HG03108 (cell line): ENCODE measurements at regions not wholly inside any gene's neighbourhood (a gene's known extent, or its start where the extent isn't known, plus 50 kb on each side); places are given as distances from the start of the nearest gene placed in this dataset.
A peak's percentile ranks its signal among the peaks of the same experiment; 100 is the strongest.

Experiments used
- ATAC-seq: cut with Tn5 transposase; IDR thresholded peaks from one replicate; pipeline ENCODE4 v1.9.1; 2021; ENCODE audit warnings: moderate library complexity; ENCODE audit not compliant: unreplicated experiment

DNA sequence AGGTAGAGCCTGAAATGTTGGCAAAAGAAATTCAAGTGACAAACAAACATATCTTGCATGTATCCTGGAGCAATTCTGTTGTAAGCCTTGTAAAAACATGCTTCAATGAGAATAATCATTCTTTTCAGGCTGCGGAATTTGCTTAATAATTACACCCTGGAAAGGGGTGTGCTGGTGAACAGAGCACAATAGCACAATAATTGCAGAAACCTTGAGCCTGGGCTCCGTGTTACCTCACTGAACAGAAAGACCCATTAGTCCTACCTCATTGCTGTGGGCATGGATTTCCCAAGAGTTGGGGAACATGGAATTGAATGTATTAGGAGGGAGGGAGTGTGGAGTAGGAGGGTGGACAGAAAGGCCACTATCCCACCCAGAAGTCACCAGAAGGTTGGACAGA lies 168.0 kb upstream of the ALKAL2 start:
- ATAC-seq: no peak

DNA sequence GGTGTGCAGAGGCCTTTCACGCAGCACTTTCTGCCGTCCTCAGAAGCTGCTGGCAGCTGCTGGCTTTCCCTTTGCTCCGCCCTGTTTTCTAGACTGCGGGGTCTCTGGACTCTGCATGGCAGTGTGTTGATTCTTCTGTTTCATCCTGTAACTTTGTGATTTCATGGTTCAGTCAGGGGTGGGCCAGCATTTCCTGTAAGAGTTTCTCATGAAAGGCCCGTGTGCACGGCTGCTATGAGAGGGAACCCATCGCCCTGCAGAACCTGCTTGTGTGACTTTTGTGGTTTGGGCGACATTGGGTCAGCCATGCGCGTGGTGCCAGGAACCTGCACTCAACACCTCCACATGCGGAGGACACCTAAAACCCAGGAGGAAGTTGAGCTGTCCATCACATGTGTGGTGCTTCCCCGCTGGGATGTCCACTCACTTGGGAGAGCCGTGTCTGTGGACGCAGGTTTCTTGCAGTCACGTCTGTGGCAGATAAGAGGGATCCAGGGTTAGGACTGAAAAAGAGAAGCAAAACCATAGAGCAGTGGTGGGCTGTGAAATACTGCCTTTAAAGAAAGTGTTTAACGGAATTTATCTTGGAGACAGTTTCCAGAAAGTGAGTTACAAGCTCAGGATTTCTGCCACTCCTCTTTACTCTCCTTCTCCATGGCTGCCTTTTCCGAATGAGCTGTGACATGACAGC lies 167.3 kb upstream of the ALKAL2 start:
- ATAC-seq: no peak

DNA sequence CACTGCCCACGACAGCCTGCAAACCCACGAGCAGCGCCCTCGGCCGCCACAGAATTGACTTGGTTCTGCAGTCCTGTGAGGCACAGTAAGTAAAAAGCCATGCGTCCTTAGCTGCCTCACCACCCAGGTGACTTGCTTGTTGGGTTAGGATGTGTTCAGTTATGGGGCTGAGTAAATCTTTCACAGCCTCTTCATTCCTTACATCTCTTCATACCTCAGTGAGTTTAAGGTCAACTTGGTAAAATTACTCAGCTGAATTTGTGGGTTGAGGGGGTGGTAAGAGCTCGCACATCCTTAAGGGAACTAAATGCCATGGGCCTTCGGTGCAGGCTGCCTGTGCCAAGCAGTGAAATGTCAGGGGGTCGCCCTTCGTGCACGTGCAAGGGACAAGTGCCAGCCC lies 165.2 kb upstream of the ALKAL2 start:
- no peak for ATAC-seq

DNA sequence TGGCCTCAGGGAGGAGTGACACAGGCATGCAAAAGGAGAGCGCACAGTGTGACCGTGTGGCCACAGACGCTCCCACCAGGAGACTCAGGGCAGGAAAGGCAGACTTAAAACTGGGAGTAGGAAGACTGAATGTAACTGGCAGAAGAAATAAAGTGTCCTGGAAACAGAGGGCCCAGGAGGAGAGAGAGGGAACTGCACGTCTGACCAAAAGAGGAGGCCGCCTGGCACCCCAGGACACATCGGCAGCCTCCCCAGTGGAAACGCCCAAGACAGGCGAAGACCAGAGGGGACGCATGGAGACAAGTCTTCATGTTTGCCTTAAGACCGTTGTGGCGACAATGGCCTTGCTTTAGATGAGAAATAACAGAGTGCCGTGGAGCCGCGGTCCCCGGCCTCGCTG lies 163.6 kb upstream of the ALKAL2 start:
- no peak for ATAC-seq

DNA sequence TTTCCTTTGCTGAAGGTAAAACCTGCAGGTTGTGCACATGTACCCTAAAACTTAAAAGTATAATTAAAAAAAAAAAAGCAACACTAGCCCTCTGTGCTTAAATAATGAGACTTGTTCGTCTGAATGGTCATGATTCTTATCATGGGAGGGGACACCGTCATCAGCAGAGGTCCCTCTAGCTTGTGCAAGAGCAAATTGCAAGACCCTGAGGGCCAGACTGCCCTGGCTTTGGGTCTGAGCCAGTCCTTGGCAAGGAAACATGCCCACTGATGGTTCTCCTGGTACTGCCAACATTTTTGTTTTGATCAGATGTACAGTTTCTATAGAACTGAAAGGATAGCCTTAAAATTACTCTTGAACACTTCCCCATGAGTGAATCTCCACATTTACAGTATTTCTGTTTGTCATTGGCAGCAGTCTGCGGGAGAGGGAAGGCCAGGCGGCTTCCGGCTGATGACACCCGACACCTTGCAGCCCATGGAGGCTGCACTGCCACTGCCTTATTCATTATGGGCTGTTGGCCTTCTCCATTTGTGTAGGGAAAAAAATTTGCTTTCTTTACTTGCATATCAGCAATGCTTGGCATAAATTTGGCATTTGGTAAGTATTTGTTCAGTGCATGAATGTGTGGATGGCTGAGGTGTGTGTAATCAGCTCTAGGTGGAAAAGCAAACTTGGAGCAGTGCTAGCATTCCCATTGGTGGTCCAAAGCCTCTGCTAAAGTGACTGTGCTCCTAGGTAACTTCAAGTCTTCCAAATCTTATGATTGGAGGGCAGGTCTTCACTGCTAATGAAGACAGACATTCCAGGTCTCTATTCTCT lies 161.6 kb upstream of the ALKAL2 start:
- no peak for ATAC-seq

DNA sequence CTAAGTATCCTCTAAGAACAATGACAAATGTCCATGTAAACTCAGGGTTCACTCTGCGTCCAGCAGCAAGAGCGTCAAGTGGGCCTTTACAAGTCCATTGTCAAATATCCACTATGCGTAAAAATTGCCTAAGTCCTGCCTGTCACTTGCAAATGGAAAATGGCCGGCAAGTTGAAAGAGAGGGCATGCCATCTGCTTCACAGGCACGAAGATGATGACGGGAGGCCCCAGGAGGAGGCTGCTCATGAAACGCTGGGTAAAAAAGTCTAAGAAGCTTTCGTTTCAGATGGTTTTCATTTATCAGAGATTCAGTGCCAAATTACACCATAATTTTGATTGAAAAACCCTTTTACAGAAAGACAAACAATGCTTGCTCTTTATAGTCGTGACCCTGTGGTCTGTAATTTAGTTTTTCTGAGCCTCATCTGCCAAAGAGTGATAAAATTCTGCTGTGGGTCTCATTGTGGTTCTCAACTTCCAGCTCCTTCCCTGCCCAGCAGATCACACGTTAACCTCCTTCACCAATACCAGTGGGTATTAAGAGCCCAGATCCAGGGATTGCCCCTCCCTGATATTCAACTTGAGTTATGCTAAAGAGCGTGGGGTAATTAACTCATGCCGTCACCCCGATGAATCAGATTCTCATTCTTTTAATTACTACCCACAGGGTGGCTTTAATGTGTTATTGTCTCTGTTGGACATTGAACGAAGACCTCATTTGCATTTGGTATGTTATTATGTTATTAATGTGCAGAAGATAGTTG lies 160.2 kb upstream of the ALKAL2 start:
- no peak for ATAC-seq

DNA sequence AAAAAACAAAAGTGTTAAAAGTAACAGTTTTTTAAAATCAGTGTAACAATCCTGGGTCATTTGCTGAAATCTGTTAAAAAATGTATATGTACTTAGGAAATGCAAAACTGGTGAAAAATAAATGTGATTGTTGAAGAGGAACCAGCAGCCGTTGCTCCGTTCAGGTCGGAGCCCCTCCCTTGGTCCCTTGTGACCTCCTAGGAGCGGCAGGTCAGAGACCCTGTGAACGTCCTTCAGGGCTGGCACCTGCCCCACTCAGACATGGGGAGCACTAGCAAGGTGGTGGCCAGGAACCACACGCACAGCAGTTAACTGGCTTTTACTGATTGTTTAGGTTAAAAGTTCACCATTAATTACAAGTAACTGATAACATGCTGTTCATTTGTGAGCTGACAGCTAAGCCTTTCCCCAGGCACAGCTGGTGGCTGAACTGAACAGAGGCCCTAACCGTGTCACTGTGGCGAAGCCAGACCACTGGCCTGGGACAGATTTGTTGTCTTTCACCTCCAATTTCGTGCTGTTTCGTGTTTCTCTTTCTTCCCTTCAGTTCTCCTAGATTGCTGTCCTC lies 159.2 kb upstream of the ALKAL2 start:
- ATAC-seq: no peak

DNA sequence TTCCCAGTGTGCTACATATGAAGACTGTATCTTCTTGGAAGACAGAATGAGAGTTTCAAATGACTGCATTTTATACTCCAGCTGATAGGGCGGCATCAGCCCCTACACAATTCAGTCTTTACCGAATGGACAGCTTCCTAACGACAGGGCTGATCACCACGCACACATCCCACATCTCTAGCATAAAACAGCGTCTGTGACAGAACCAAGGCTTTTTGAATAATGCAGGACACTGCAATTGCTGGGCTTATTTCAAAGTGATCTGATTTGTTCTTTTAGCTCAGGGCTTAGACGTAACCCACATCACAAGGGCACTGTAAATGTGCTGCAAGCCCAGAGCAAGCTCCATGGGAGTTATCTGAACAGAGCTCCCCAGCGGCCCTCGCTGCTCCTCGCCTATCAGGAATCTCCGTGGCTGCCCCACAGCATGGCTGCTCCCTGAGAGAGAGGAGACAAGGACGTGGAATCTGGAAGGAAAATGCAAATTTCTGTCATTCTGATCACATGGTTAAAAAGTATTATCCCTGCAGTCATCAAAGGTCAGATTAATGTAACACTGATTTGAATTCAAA lies 158.5 kb upstream of the ALKAL2 start:
- no peak for ATAC-seq

DNA sequence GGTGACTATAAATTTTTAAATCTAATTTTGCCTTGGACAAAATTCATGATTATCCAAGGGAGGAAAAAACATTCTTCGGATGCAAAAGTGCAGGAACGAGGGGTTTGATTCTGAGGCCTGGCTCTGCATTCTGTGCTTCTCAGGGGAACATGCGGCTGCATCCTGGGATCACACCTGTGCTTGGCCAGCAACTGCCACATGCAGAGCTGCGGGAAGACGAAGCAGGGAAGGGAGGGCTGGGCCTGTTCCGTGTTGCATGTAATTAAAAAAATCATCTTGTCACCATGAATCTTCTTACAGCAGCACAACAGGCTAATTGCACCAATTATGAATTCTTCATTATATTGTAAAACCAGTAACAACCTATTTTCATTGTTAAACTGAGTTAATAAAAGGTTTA lies 158.0 kb upstream of the ALKAL2 start:
- no peak for ATAC-seq

DNA sequence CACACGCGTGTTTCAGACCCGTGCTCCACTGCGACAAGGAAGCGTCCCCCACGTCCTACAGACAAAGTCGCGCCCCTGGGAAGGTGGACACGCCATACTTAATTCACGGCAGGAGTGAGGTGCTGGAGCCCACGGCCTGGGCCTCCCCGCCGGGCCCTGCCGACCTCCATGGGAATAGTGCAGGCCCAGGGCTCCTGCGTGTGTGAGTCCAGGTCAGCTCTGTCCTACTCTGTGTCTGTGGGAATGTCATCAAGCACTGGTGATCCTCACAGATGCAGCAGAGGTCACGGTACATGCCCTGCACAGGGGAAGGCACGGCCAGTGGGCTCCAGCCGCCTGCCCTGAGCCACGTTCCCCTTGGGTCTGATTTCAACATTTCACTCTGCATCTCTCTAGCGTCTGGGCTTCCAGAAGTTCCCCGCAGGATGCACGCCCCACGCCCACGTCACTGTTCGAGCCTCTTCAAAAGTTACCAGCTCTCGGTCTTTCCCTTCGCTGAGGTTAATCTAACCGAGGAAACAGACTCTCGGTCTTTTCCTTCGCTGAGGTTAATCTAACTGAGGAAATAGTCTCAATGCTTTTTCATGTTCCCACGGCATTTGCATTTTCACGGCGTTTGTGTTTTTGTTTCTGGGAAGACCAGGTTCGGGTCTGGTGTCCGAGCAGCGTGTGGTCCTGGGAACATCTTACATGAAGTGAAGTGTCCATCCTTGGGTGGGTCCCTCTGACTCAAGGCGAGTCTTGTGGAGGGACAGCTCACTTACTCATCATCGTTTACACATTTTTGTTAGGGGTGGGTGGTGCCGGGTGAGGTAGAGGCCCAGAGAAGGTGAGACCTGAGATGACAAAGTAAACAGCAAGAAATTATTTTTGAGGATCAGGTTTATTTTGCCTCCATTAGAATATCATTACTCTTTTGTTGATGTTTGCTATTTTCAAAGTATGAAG lies 157.3 kb upstream of the ALKAL2 start:
- ATAC-seq: no peak

DNA sequence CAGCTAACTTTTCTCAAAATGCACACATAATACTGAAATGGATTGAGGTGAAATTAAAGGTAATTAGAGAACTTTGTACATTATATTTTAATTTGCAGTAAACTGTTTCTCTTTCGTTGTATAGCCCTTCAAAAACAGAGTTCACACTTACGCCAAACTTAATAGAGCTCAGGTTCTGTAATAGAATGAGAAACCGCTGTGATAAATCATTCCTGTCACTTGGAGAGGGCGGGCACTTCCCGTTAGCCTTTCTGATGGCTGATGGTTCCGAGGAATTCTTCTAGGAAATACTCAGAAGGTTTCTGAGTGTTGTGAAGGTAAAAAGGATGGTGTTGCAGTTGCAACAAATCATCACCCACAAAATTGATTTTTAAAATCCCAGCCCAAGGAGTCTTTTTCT lies 155.8 kb upstream of the ALKAL2 start:
- ATAC-seq: no peak

DNA sequence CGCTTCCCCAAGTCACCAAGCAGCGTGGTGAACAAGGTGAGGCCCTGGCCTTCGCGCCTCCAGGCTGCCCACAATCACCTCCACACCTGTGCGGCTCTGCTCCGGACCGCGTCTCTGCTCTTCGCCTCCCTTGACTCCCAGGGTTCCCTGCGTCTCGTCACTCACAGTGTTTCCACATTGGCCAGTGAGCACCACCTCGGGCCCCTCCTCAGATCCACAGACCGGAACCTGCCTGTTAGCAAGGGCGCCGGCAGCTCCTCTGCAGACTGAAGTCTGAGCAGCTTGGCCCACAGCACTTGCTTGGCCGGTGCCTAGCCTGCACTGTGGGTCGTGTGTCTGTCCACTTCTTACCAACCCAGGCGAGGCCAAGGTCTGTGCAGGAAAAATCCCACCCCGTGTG lies 155.3 kb upstream of the ALKAL2 start:
- ATAC-seq: no peak

DNA sequence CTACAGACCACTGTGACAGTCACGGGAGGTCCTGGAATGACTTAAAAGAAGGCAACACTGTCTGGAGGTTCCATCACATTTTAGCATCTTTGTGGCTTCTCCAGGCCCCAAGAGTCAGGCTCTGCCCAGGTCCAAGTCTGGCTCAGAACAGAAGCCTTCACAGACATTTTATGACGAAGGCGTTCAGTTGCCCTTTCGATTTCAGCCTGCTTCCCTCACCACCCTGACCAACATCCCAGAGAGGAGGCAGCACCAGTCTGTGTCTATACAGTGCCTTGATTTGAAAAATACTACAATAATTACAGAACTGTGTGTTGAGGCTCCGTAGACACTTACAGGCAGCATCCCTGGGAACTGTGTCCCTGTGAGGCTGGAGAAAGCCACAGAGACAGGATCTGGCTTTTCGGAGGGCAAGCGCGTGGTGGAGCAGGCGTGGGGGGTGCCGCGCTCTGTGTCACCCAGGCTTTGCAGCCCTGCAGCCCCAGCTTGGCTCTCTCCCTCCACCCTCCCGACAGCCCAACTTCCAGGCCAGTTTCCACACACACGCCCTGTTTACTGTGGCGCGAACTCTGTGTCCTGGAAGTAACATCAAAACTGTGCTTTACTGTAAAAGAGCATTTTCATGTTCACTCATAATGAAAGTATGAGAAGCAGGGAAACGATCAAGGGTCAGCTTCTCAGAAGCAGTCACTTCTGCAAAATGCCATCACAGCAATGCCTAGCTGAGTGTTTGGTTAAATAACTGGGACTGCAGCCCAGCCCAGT lies 153.5 kb upstream of the ALKAL2 start:
- peak; percentile 49 for ATAC-seq

DNA sequence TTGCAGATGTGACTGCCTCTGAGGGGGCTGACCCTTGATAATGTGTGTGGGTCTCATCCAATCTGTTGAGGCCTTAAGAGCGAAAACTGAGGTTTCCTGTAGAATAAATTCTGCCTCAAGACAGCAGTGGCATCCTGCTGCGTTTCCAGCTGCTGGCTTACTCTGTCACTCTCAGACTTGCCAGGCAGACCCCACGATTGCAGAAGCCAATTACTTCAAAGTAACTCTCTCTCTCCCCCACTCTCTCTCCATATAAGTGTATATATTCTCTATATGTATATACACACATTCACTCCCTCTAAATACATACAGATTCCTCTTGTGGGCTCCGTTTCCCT lies 152.5 kb upstream of the ALKAL2 start:
- ATAC-seq: no peak

DNA sequence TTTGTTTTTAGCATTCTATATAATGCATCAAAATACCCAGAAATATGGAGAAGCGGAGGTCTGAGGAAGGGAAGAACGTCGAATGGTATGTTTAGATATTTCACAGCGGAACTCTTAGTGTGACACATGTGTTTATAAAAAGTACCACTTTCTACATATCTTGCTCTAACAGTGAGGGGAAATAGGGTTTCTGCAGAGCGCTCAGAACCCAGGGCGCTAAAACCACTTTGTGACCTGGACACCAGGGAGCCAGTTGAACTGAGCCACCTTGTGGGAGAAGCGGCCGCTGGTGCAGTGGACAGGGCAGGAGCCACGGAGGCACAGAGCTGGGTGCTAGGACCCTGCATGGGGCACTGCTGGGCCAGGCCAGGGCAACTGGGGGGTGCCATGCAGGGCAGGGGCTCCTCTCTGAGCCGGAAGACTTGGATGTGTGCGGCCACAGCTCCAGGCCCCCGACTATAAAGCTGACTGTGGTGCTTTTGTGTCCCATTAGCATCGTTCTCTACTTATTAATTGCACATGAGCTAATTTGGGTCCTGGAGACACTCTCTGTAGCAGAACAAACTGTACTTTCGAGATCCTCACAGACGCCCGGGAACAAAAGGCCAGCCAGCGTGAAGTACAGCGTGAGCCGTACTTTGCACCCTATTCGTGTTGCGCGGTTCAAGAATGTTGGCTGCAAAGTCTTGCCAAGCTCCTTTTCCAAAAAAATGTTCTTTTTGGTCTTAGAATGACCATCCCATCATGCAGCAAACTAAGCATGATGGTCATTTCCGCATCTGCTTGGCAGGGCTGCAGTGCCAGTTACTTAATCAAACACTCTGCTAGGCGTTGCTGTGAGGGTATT lies 151.9 kb upstream of the ALKAL2 start:
- no peak for ATAC-seq

DNA sequence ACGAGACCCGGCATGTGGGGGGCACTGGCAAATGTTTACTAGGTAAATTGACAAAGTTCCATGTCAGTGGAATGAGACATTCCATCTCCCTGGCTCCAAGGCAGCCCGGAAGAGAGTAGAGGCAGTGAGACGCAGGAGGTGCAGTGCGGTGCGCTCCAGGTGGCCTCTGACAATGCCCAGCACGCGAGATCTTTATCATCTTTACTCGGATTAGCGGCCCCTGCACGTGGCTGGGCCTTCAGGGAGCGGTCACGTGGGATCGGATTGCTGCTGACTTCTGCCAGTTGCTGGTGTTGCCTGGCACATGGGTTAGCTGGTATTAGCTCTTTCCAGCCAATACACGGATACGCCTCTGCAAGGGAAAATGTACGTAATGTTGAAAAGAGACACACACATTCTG lies 151.2 kb upstream of the ALKAL2 start:
- ATAC-seq: no peak

DNA sequence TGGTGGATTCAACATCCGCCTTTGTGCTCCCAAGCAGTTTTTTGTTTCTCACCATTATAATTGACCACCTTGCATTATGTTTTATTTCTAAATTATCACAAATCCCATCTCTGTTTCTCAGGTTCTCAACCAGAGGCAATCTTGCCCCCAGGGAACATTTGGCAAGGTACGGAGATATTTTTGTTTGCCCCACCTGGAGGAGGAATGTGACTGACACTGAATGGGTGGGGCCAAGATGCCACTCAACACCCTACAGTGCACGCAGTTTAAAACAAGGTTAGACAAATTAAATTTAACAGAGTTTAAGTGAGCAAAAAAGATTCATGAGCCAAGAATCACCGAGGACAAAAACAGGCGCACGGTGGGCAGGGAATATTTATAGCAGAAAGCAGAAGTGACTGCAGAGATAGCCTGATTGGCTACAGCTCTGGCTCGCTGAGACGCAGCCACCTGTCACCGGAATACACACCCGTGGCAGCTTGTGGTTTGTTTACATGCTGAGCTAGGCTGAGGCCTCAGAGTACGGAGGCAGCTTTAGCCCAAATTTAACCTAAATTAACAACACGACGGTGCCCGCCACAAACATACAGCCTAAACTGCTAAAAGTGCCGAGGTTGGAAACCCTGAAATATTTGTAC lies 150.0 kb upstream of the ALKAL2 start:
- peak; percentile 96 for ATAC-seq

DNA sequence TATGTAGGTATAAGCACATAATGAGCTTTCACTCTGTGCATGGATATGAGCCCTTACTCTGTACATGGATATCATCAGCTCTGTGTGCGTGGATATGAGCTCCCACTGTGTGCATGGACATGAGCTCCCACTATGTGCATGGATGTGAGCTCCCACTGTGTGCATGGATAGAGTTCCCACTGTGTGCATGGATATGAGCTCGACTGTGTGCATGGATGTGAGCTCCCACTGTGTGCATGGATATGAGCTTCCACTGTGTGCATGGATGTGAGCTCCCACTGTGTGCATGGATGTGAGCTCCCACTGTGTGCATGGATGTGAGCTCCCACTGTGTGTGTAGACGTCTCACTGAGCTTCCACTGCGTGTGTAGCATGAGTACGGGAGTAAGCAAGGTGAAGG lies 149.3 kb upstream of the ALKAL2 start:
- ATAC-seq: no peak
